Fibroblast of lung (primary cell): ENCODE measurements at regions not wholly inside any gene's neighbourhood (a gene's known extent, or its start where the extent isn't known, plus 50 kb on each side); places are given as distances from the start of the nearest gene placed in this dataset.

ENCODE experiments used
- EZH2 ChIP-seq: IDR thresholded peaks from 2 replicates; pipeline ENCODE4 v1.5.1; 2012; ENCODE audit warnings: low read length, control low read depth, mild to moderate bottlenecking; ENCODE audit errors: missing control alignments
- TF ChIP-seq, protein P1 (sequence below), 2 donors: IDR thresholded peaks in 1 of 2; conservative IDR thresholded peaks in 1 of 2; 1 replicate in 1 of 2; 2 replicates in 1 of 2; pipeline ENCODE4 v1.5.1; 2011 to 2012; ENCODE audit warnings: low read length in 2 of 2, control low read depth in 1 of 2, inconsistent platforms in 1 of 2, low read depth in 1 of 2, mild to moderate bottlenecking in 1 of 2

DNA sequence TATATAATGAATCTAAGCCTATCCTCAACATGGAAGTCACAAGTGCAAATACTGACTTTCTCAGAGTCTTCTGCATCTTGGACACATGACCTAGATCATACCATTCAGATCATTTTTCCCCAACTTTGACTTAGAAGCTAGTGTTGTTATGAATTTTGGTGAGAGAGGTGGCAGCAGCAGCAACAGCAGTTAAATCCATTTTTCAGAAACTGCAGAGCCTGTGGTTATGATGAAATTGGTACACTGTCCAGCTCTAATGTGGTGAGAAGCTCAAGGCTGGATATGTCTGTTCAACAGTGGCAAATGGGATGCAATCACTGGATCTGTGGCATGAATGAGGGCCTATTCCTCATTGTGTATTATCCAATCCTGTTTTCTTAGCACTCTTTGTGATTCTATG, 290.1 kb upstream of the SATB1 start:
- TF ChIP-seq, protein P1, sequence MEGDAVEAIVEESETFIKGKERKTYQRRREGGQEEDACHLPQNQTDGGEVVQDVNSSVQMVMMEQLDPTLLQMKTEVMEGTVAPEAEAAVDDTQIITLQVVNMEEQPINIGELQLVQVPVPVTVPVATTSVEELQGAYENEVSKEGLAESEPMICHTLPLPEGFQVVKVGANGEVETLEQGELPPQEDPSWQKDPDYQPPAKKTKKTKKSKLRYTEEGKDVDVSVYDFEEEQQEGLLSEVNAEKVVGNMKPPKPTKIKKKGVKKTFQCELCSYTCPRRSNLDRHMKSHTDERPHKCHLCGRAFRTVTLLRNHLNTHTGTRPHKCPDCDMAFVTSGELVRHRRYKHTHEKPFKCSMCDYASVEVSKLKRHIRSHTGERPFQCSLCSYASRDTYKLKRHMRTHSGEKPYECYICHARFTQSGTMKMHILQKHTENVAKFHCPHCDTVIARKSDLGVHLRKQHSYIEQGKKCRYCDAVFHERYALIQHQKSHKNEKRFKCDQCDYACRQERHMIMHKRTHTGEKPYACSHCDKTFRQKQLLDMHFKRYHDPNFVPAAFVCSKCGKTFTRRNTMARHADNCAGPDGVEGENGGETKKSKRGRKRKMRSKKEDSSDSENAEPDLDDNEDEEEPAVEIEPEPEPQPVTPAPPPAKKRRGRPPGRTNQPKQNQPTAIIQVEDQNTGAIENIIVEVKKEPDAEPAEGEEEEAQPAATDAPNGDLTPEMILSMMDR (conservative IDR thresholded peaks at IDR 0.05 in 1 of 2, IDR thresholded peaks at IDR 0.05 in 1 of 2; ENCODE audit: low read depth in 1 of 2, low read length in 2 of 2) = no peak
- no peak for TF ChIP-seq EZH2
